NCI-H2107 treated with DMSO at 0.1 percent for 48 hours (cell line): ENCODE measurements at regions not wholly inside any gene's neighbourhood (a gene's known extent, or its start where the extent isn't known, plus 50 kb on each side); places are given as distances from the start of the nearest gene placed in this dataset.

Experiments
- DNase-seq: peaks from one replicate; lab custom pipeline; 2025; ENCODE audit not compliant: unreplicated experiment; lab: John Stamatoyannopoulos, UW

DNA sequence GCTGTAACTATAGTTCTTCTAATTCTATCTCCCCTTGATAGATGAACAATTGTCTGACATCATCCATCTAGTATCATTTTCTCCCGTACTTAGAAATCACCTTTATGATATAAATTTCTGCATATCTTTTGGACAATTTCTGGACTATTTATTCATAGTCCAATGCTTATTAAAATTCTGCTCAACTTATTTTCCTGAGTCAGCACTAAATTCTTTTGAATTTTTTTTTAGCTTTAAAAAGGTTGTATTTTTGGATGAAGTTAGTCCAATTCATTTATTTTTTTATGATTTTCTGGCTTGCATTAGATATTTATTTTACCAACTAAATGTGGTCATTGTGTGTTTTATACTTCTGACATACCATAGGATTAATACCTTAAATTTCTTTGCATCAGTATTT lies 538.5 kb upstream of the DCC start:
- DNase-seq: no peak

DNA sequence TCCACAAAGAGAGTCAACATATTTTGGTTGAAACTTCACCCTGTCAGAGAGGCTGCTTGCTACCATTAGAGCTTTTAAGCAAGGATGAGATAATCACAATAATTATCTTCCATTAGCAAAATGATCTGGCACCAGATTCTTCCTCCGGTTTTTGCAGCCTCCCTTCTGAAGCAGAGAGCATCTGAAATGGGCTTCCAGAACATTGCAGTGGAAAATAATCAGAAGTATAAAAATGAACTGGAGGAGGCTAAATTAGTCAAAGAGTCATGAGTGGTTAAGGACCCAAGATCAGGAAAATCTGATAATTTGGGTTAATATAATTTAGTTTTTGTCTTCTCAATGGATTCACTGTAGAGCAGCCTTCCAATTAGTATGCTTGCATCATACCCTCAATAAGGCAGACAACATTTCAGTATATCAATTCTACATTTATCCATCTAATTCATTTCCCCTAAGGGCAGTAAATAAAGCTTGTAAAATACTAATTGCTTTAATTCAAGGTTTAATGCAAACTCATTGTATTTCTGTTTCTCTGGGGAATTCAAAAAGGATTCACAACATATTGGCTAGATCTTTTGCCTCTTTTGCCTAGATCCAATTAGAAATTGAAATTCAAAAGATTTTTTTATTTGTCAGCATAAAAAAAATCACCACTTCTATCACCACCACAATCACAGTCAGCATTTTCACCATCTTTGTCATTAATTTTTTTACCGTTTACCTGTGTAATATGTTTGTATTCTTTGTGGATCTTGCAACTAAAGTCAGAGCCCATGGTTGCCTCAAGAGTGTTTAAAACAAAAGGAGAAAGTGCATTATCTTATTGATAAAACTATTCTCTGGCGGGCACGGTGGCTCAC lies 537.2 kb upstream of the DCC start:
- DNase-seq: no peak

DNA sequence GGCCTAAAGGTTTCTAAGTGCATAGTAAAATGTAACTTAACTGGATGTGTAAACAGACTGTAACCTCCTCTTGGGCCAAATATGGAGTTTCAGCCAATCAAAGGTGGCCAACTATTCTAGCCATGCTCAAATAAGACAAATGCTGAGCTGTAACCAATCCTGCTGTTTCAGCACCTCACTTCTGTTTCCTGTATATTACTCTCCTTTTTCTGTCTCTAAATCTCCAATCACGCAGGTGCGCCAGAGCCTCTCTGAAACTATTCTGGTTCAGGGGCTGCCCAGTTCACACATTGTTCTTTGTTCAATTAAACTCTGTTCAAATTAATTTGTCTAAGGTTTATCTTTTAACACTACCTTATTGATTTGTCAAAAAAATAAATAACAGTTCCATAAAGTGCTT lies 532.7 kb upstream of the DCC start:
- DNase-seq: no peak

DNA sequence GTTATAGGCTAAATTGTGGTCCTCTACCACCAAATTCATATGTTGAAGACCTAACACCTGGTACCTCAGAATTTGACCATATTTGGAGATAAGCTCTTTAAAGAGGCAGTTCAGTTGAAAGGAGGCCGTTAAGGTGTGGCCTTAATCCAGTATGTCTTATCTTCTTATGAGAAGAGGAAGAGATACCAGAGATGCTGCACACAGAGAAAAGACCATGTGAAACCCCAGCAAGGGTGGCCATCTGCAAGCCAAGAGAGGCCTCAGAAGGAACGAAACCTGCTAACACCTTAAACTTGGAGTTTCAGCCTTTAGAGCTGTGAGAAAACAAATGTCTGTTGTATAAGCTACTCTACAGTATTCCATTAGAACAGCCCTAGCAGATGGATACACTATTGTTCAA lies 528.1 kb upstream of the DCC start:
- DNase-seq: no peak

DNA sequence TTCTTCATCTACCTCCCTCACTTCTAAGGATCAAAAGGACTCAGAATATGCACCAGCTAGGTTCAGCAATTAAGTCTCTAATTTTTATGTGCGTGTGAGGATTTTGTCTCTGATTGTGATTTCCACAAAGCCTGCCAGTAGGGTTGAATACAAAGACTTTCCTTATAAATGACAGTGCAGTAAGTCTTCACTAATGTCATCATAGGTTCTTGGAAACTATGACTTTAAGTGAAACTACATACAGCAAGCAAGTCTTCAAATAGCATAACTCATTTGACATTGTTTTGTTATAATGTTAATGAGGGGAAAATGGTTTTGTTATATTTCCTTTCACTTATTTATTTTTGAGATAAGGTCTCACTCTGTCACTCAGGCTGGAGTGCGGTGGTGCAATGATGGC lies 526.3 kb upstream of the DCC start:
- DNase-seq: no peak

DNA sequence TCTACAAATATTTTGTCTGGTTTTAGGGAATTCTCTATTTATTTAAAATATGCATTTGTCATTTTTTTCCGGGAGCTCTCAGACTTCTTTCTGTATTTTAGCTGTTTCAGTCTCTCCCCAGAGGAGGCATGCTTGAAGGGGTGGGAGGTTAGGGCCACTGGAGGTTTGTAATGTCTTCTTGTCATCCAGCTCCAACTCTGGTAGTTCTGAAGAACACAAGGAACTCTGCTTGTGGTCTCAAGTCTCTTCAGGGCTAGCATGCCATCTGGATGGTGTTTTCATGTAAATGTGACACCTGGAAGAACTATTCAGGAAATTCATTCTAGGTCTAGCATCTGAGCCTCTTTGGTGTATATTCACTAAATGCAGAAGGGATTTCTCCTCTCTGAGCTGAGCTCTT lies 518.4 kb upstream of the DCC start:
- no peak for DNase-seq

DNA sequence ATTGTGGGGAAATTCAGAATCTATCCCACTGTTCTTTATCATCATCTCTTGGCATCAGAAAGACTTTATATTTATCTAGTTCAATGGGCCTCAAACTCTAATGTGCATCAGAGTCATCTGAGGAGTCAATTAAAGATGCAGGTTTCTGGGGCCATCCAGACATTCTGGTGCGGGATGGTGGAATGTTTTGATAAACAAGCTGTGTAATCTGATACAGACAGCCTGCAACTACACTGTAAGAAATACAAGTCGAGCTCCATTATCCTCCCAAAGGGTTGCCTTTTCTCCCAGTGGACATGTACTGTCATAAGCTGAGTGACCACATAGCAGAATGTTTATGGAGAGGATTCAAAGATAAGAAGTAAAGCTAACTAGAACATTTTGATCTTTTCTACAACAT lies 515.3 kb upstream of the DCC start:
- DNase-seq: no peak

DNA sequence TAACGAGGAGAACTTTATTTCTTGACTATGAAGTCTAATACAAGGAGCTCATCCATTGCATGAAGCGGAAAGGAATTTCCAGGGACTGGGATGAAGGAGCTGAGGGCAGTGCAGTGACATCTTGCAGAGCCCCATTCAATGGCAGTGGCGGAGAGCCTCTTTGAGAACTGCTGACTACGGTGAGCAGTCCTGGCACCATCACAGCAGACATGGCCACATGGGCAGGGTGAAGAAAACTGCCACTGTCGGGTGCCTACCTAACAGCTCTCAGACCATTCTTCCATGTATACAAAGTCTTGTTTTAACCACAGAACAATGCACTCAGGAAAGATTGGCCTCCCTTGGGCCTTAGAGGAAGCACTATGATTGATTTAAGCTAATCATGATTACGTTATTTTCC lies 506.1 kb upstream of the DCC start:
- DNase-seq: no peak

DNA sequence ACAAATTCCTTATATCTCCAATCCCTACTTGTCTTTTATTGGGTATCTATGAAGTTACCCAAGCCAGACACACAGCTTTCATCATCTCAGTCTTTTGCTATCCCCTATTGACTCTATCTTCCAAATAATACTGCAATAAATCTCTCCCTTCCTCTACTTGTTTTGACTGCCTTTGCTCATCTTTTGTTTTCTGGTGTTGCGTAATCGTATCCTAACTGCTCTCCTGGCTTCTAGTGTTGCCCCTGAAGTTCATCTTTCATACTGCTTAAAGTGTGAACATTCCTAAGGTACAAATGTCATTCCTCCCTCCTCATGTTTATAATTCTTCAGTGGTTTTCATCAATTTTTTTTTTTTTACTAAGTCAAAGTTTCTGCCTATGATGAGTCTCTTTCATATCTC lies 491.3 kb upstream of the DCC start:
- DNase-seq: no peak

DNA sequence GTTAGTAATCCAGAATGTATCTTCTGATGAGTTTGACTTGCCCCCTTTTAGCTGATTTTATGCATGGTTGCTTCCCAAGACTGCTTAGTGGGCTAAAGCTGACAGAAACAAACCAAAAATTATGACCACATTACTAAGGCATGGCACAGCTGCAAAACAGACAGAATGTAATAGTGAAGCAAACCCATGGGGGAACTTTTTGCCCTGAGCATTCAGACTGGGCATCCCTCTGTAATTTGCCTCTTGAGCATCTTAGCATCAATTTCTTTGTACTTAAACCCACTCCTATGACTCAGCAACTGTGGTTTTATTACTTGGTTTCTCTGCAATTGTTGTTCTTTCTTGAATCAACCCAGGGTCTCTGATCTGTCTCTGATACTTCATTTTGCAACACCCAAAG lies 487.3 kb upstream of the DCC start:
- DNase-seq: no peak

DNA sequence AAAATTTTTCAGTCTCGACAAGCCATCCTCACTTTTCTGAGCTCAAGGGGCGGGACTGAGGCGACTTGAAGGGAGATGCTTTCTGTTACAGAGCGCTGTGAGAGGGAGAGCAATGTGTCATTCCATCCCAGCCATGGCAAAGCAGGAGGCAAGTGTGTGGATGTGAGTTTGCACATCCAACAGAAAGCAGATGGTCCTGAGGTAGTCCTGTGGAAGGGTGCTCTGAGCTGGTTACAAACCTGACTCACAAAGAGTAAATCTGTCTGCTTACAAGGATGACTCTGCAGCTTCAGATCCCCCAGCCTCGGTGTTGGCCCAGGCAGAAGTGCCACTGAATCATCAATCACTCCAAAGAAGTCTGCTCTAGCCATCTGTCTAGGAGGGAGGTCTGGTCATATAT lies 482.0 kb upstream of the DCC start:
- no peak for DNase-seq

DNA sequence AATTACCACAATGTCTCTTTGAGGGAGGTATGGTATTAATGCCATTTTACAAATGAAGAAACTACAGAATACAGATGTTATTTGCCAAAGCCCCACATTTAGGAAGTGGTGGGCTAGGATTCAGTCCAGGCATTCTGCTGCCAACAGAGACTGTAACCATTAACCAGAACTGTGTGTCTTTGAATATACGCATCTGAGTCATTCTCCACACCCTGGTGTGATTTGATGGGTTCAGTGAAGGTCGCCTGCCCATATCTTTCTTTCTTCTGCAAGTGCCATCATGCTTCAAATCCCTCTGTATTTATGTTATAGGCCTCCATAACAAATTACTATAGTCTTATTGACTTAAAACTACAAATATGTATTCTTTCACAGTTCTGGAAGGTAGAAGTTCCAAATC lies 479.0 kb upstream of the DCC start:
- no peak for DNase-seq

DNA sequence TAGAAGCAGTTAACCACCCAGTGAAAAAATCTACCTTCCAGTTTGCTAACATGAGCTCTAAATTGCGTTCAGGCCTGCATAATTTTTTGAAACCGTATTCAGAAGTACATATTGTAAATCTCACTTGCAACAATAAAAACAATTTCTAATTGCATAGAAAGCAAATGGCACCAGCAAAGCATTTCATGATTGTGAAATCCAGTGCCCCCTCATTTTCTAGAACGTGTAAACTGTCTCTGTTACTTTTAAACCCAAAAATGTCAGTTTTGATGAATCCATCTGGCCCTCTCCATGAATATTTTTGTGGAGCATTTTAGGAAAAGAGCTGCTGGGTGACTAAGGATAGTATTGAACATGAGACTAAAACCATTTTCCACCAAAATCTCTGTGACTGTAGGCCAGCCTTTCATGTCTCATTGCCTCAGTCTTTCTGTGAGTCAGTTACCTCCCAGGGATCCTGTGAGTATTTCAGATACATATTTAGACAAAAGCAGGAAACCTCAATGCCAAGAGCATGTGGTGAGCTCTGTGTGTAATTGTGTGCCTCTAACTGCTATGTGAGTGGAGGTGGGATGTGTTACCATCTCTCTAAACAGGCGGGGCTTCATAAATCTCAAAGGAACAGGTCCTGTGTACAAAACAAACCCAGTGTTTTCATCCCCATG lies 477.8 kb upstream of the DCC start:
- DNase-seq: no peak

DNA sequence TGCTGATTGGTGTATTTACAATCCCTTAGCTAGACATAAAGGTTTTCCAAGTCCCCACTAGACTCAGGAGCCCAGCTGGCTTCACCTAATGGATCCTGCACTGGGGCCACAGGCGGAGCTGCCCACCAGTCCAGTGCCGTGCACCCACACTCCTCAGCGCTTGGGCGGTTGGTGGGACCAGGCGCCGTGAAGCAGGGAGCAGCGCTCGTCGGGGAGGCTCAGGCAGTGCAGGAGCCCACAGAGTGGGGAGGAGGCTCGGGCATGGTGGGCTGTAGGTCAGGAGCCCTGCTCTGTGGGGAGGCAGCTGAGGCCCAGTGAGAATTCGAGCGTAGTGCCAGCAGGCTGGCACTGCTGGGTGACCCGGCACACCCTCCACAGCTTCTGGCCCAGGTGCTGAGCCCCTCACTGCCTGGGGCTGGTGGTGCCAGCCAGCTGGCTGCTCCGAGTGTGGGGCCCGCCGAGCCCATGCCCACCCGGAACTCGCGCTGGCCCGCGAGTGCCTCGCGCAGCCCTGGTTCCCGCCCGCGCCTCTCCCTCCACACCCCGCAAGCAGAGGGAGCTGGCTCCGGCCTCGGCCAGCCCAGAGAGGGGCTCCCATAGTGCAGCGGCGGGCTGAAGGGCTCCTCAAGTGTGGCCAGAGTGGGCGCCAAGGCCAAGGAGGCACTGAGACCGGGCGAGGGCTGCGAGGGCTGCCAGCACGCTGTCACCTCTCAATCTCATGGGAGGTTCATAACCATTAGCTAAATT lies 475.6 kb upstream of the DCC start:
- no peak for DNase-seq

DNA sequence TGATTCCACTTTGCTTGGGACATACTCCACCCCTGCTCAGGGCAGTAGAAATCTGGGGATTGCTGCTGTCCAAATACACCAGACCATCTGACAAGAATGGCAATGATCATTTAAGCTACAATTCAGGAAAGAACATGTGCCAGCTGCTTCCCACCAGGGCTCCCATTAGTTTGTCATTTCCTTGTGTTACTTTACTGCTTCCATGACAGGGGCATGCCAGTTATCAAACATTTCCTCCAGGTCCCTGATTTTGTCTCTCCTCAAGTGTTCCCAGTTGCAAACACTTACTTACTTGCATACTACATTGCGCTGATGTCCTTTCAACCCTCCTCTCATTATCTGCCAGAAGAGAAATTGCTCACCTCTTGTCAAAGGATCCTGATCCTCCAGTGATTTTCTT lies 474.5 kb upstream of the DCC start:
- DNase-seq: no peak

DNA sequence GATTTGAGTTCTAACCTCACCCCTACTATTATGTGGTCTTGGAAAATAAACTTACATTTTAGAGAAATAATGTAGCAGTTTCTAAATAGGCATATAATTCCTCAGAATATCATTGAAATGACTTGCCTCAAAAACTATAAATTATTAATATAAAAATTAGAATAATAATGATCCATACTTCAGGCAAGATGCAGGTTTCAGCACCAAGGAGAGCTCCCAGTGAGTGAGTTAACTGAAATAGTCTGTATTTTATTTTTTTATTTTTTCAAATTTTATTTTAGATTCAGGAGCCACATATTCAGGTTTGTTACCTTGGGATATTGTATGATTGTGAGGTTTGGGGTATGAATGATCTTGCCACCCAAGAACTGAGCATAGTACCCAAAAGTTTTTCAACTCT lies 472.2 kb upstream of the DCC start:
- no peak for DNase-seq

DNA sequence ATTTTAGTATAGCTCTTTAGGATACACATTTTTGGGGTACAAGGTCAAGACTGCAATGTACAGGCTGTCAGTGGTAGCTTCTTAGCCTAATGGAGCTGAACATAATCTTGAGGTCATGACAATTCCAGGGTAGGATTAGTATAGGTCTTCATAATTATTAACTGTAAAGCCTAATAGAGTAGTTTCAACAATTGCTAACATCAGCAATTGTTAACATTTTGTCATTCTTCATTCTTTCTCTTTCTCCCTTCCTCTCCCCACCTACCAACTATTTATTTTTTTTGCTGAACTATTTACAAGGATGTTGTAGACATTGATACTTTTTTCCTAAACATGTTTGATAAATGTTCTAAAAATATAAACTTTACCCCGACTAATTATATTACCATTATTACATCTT lies 461.3 kb upstream of the DCC start:
- DNase-seq: no peak

DNA sequence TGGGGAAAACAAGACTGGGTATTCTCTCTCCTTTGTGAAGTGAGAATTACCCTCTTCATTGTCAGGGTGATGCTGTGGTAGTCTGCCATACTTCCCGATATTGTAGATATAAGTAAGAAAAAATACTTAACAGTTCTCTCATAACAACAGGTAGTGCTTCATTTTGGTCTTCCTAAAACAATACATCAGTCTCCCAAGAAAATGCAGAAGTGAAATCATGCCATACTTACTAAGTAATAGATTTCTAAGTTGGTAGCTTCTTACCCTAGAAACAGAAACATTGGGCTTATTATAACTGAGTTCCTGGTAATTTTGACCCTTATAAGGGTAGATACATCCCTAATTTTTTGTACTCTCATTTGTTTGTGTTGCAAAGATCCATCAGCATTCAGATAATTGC lies 460.7 kb upstream of the DCC start:
- no peak for DNase-seq

DNA sequence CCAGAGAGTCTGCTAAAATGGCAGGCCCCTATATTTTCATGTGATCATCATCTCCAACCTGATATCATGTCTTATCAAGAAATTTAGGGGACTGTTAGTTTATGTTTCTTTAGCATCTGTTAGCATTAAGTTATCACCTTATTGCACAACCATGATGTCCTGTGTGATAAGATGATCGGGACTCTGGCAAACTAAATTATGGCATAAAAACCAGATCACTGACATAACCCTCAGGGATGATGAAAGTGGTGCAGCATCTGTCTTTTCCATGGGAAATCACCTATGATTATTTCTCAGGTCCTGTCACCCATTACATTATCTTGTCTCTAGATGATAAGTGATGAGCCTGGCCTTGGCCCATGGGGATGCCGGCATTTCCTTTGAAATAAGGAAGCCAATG lies 458.6 kb upstream of the DCC start:
- DNase-seq: no peak

DNA sequence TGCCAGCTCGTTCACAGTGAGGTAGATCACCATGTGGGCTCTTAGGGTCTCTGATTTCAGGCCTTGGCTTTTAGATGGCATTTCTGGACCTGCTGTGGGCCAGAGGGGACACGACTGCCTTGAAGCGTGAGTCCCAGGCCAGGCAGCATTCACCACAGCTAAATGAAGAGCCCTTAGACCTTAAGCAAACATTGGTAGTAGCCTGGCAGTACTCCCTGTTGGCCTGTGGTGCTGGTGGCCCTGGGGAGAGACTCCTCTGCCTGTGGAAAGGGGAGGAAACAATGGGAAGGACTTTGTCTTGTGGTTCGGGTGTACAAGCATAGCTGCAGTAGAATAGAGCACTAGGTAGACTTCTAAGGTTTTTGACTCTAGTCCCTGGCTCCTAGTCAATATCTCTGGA lies 456.0 kb upstream of the DCC start:
- no peak for DNase-seq

DNA sequence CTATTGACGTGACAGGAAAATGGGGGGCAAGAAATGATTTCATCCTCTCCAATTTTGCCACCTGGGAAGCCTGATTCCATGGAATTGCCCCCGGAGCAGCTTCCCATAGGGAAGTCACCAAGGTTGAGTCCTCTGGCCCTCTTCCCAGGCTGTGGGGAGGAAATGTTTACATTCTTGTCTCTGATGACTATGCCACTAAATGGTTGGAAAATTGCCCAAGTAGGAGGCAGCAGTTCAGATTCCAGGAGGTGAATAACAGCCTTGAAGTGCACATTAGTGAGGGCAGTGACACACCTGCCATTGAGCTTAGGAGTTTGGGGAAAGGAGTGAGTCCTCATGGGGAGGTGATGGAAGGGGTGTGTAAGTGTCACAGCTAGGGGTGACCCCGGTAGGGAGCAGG lies 449.2 kb upstream of the DCC start:
- peak; percentile 34 for DNase-seq

DNA sequence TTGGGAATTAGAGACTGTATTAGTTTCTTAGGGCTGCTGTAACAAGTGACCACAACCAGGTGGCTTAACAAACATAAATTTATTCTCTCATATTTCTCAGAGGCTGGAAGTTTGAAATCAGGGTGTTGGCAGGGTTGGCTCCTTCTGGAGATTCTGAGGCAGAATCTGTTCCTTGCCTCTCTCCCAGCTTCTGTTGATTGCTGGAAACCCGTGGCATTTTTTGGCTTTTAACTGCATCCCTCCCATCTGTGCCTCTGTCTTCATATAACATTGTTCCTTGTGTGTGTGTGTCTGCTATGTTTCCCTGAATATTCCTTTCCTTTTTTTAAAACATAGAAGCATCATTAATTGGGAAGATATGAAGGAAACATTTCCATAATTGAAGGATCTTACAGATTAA lies 448.1 kb upstream of the DCC start:
- no peak for DNase-seq
